Embryonic facial prominence (tissue), 1 donor: ENCODE measurements at regions not wholly inside any gene's neighbourhood (a gene's known extent, or its start where the extent isn't known, plus 50 kb on each side); places are given as distances from the start of the nearest gene placed in this dataset.
"Not testable (repeated sequence)": the region's sequence is repeated elsewhere in the genome, so short reads cannot be mapped to it uniquely, and the experiment has no call there.

Experiments
- DNase-seq: peaks from one replicate; pipeline ENCODE4 v3.0.0-alpha.2; 2016; ENCODE audit errors: extremely low spot score

- DNase-seq: no peak
These were observed 145.1 kb downstream of the LCA5 start for GRCh38 chr6:79392094-79392493.

DNA sequence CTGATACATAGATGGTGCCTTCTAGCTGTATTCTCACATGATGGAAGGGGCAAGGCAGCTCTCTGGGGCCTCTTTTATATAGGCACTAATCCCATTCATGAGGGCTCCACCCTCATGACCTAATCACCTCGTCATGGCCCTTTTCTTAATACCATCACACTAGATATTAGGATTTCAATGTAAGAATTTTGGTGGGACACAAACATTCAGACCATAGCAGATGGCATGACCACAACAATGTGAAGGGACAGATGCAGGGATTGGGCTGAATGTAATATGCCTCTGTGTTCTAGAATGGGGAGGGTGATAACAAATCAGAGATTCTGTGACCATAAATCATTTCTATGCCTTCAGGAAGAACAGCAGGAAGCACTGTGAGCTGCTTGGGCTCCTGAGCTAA lies 145.8 kb downstream of the LCA5 start:
- no peak for DNase-seq

DNA sequence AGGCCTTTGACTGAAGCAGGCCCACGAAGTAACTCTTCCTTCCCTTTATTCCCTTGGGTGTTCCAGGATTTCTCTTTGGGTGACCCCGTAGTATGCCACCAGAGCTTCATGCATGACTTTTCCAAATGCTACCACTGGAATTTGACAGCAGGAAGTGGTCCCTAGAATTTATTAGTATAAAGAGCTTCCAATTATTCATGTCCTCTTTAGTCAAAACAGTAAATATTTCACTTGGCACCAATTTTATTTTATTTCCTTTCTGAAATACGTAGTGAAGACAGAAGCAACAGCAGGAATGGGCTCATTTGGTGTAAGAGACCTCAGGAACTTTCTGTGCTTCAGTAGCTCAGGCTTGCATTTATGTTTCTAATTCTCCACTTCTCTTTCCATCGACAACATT lies 151.3 kb downstream of the LCA5 start:
- DNase-seq: no peak

- DNase-seq: no peak
These were observed 150.9 kb upstream of the HMGN3 start for GRCh38 chr6:79385333-79385732.

DNA sequence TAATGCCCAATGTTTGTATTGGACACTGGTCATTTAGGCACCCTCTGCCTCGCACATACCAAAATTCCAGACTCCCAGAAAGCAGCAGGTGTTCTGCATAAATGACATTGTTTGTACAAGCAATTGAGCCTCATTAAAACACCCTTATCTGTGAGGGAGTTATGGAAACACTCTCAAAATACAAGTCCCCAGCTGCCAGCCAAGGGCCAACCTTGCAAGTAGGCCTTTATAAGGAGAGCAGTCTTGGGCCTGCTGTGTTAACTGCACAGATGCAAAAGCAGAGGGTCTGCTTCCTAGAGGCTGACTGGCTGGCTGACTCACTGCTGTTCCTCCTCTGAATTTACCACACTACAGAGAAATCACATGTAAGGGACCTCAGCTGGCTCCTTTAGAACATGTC lies 150.4 kb upstream of the HMGN3 start:
- no peak for DNase-seq

GRCh38 chr6:79378957-79379356 lies 144.5 kb upstream of the HMGN3 start:
- DNase-seq: no peak

GRCh38 chr6:79377888-79378348 lies 143.4 kb upstream of the HMGN3 start:
- no peak for DNase-seq

- DNase-seq: no peak
These were observed 142.6 kb upstream of the HMGN3 start for GRCh38 chr6:79377047-79377446.

DNA sequence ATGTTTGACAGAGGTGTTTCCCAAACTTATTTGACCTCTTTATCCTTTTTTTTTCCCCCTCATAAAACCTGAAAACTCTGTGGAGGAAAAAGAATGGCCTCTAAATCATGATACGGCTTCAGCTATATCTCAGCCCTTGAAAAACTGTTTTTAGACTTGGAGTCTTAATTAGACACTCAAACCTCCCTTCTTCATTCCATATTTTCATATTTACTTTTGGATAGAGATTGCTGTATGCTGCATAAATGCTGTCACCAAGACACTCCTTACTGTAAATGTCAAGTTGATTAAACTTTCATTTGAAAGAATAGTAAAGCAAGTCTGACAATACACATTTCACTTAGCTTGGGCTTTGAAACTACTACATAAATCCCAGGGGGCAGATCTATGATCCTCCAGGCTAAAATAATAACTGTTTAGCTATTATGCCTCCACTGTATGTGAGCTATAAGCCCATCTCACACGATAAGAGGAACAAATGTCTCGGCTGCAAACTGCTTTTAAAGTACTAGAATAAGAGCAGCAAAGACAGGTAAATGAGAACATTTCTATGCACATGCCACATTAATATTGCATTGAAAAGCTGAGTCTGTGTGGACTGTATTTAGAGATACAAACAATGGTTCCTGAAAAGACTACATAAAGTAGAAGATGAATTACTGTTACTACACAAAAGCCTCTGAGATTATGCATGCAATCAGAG lies 141.3 kb upstream of the HMGN3 start:
- DNase-seq: no peak

- DNase-seq: no peak
These were observed 139.8 kb upstream of the HMGN3 start for GRCh38 chr6:79374308-79374707.

DNA sequence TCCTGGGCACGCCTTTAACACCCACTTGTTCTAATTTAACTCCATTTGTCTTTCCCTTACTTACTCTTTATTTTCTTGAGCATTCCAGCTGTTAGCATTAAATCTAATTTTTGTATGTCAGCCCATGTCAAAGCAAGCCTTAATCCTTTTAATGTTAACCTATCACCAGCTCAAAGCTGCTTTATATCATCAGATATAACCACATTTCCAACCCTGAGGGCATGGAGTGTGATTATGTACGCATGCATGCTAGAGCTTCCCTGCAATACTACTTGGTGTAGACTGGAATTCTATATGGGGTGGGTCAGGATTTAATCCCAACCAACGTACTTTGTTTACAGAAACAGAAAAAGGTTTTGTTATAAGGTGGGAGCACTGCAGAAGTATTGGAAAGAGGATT lies 139.4 kb upstream of the HMGN3 start:
- DNase-seq: no peak

DNA sequence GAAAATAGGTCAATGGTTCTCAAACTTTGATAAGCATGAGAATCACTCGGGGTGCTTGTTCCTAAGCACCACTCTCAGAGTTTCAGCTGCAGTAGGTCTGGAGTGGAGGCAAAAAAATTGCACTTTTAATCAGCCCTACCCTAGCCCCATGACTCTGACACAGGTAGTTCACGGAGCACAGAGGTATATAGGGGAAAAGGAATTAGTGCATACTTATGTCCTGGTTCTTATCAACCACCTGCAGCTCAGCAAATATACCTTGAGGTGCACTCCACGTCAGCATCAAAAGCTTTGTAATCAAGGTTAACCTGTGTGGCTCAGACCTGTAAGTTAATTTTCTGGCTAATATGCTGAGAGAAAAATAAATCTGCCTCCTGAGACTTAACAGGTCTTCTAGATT lies 138.8 kb upstream of the HMGN3 start:
- DNase-seq: no peak

GRCh38 chr6:79372757-79373156 lies 138.3 kb upstream of the HMGN3 start:
- DNase-seq: no peak

- DNase-seq: no peak
These were observed 134.5 kb upstream of the HMGN3 start for GRCh38 chr6:79369026-79369425.

DNA sequence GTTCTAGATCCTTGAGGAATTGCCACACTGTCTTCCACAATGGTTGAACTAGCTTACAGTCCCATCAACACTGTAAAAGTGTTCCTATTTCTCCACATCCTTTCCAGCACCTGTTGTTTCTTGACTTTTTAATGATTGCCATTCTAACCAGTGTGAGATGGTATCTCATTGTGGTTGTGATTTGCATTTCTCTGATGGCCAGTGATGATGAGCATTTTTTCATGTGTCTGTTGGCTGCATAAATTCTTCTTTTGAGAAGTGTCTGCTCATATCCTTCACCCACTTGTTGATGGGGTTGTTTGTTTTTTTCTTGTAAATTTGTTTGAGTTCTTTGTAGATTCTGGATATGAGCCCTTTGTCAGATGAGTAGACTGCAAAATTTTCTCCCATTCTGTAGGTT lies 129.0 kb upstream of the HMGN3 start:
- not testable (repeated sequence) for DNase-seq

- not testable (repeated sequence) for DNase-seq
These were observed 126.6 kb upstream of the HMGN3 start for GRCh38 chr6:79361074-79361473.

- DNase-seq: no peak
These were observed 118.7 kb upstream of the HMGN3 start for GRCh38 chr6:79353226-79353625.

GRCh38 chr6:79338493-79338892 lies 104.0 kb upstream of the HMGN3 start:
- no peak for DNase-seq

DNA sequence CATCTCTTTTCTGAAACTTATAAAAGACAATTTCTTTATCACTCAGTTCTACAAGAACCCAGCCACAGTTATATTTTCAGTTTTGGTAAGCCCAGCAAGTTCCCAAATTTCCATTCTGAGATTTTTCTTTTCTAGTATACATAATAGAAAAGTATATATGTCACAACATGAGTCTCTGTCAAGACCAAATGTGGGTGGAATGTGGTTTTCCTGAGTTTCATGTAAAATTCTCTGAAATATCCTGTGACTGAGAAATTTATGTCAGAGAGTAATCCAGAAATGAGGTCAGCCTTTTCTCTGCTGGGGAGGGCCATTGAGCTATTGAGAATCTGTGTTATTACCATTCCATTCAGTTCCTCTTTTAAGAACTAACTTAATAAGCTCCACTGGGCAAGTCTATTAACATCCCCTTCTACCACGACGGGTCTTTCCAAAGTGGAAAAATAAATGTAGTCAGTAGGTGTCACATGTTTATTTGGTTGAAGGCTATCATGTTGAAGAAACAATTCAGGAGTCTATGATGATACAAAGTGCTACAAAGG lies 100.7 kb upstream of the HMGN3 start:
- no peak for DNase-seq

DNA sequence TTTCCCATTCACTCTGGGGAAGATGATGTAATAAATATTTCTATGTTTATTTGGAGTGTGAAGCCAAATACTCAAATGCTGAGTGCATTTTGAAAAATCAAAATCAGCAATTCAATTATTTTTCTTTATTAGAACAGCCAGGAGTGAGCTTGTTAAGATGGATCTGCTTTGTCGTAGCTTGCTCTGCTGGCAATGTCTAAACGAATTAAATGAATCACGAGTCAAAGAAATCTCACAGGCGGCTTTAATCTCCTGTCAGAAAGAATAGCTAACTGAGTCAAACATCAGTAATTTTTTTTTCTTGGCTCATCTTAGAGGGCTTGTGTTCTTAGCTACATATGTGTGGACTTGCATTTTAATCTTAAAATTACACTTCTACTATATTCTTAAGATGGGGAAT lies 100.2 kb upstream of the HMGN3 start:
- DNase-seq: no peak

DNA sequence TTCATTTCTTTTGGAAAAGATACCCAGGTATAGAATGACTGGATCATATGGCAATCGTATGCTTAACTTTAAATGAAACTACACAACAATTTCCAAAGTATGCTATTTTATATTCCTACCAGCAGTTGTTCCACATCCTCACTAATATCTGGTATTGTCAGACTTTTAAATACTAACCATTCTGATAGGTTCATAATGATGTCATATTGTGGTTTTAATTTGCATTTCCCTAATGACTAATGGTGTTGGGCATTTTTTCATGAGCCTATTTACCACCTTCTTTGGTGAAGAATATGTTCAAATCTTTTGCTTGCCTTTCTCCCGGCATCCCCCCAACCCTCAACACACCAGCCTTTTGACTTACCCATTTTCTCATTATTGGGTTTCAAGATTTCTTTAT lies 96.2 kb upstream of the HMGN3 start:
- DNase-seq: no peak

GRCh38 chr6:79313254-79313653 lies 78.8 kb upstream of the HMGN3 start:
- no peak for DNase-seq

GRCh38 chr6:79307321-79308036 lies 73.0 kb upstream of the HMGN3 start:
- DNase-seq: no peak
